ENCODE measurements at regions not wholly inside any gene's neighbourhood (a gene's known extent, or its start where the extent isn't known, plus 50 kb on each side); places are given as distances from the start of the nearest gene placed in this dataset.

DNA sequence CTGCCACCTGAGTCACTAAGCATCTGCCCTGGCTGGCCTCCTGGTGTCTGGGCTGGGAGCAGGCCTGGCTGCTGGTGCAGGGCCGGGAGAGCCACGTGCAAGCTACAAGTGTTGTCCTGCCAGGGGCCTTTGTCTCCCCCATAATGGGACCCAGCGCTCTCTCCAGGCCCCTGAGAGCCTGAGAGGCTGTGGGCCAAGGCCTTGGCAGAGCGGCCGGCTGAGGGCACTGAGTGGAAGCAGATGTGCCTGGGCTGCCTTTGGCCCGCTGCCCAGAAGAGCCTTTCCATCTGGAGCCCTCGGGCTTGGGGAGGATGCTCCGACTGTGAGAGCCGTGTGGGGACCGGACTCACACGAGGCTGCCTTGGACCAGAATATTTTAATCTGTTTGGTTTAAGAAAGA is 185.5 kb downstream of the RGS3 start:
- H3K4me2 ChIP-seq (ENCODE audit: low read depth, low read length), result no peak overlapping the region
- H4K5ac ChIP-seq (ENCODE audit: low read depth, low read length), result no peak overlapping the region
- no peaks in the 10 kb centered on the region for H3K27me3 ChIP-seq (ENCODE audit: control insufficient read depth, insufficient read depth, low read length)
- 0 out of 4 replicates have a peak, but pooled peaks cover 0 to 3% of the 10 kb centered on the region in 2 experiments for H3K79me1 ChIP-seq (ENCODE audit: low read depth in 1 of 2, low read length in 2 of 2)
- H3K9me1 ChIP-seq (ENCODE audit: insufficient read depth, low read length), result peaks cover 26% of the 10 kb centered on the region
- no peak overlapping the region for H3K4me3 ChIP-seq (ENCODE audit: insufficient read depth, low read depth, low read length)
- H2AK5ac ChIP-seq (ENCODE audit: low read depth, low read length), result peak overlapping the region; percentile 91
- H3K9me3 ChIP-seq (ENCODE audit: control insufficient read depth, insufficient read depth, low read length), result no peaks in the 10 kb centered on the region
- dilution Hi-C loops (cut with HindIII; ENCODE audit: low sequenced_read_pairs, unreplicated experiment) (no loop called here), intact Hi-C loops (cut with micrococcal nuclease) (no loop called here), in situ Hi-C loops (cut with MboI; ENCODE audit: low sequenced_read_pairs) (no loop called here)
- peak overlapping the region; percentile 39 to 90; a peak in 1 of 4 replicates for H4K8ac ChIP-seq (ENCODE audit: low read depth in 2 of 2, low read length in 2 of 2)
- H3K36me3 ChIP-seq (ENCODE audit: control insufficient read depth, insufficient read depth, low read length), result no peaks in the 10 kb centered on the region
- no TSS peak for BruUV-seq (replicated peaks)
- no peak overlapping the region for H3K56ac ChIP-seq (ENCODE audit: extremely low read depth, insufficient read depth, low read length)
- ATAC-seq (ENCODE audit: low read depth) (peak; percentile 53; the same call in 1 of the 2 replicates), DNase-seq (peak; percentile 57)
- peak overlapping the region; percentile 92 for H2BK120ac ChIP-seq (ENCODE audit: low read depth, low read length)
- no peak overlapping the region for H3K27ac ChIP-seq (ENCODE audit: insufficient read depth, low read length)
- peak overlapping the region; percentile 67; the same call in 1 of the 3 replicates for H2BK15ac ChIP-seq (ENCODE audit: low read depth, low read length)
- ChIA-PET CTCF (interaction anchor here (0.6 kb wide), 1 partner anchor 212 kb away, joined by 3 read pairs; no protein-coding TSS in a partner anchor), POLR2A (ENCODE audit: unreplicated experiment) (interaction anchor here (1.6 kb wide), 1 partner anchor 55 kb away, joined by 10 read pairs; no protein-coding TSS in a partner anchor)
- TF ChIP-seq POLR2A (IDR thresholded peaks at IDR 0.05; ENCODE audit: low read depth, low read length), result no peak
- no peak for TF ChIP-seq RFX5 (IDR thresholded peaks at IDR 0.05; ENCODE audit: low read depth, low read length)
- TF ChIP-seq, protein P1, sequence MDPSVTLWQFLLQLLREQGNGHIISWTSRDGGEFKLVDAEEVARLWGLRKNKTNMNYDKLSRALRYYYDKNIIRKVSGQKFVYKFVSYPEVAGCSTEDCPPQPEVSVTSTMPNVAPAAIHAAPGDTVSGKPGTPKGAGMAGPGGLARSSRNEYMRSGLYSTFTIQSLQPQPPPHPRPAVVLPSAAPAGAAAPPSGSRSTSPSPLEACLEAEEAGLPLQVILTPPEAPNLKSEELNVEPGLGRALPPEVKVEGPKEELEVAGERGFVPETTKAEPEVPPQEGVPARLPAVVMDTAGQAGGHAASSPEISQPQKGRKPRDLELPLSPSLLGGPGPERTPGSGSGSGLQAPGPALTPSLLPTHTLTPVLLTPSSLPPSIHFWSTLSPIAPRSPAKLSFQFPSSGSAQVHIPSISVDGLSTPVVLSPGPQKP (IDR thresholded peaks at IDR 0.05; ENCODE audit: borderline replicate concordance, low read depth, low read length), result no peak
- TF ChIP-seq CHD1 (IDR thresholded peaks at IDR 0.05; ENCODE audit: low read depth, low read length), result no peak
- no peak for TF ChIP-seq RAD21 (IDR thresholded peaks at IDR 0.05; ENCODE audit: low read length)
- no peak for TF ChIP-seq MXI1 (IDR thresholded peaks at IDR 0.05; ENCODE audit: borderline replicate concordance, low read depth, low read length)
- TF ChIP-seq FOS (IDR thresholded peaks at IDR 0.05; ENCODE audit: low read depth, low read length), result no peak
- no peak for TF ChIP-seq RCOR1 (IDR thresholded peaks at IDR 0.05; ENCODE audit: insufficient replicate concordance, low read length)
- TF ChIP-seq NFE2L2 (IDR thresholded peaks at IDR 0.05; ENCODE audit: low read depth, low read length), result no peak
- no peak for TF ChIP-seq SMC3 (IDR thresholded peaks at IDR 0.05; ENCODE audit: low read depth, low read length)
- TF ChIP-seq, protein P2, sequence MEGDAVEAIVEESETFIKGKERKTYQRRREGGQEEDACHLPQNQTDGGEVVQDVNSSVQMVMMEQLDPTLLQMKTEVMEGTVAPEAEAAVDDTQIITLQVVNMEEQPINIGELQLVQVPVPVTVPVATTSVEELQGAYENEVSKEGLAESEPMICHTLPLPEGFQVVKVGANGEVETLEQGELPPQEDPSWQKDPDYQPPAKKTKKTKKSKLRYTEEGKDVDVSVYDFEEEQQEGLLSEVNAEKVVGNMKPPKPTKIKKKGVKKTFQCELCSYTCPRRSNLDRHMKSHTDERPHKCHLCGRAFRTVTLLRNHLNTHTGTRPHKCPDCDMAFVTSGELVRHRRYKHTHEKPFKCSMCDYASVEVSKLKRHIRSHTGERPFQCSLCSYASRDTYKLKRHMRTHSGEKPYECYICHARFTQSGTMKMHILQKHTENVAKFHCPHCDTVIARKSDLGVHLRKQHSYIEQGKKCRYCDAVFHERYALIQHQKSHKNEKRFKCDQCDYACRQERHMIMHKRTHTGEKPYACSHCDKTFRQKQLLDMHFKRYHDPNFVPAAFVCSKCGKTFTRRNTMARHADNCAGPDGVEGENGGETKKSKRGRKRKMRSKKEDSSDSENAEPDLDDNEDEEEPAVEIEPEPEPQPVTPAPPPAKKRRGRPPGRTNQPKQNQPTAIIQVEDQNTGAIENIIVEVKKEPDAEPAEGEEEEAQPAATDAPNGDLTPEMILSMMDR (conservative IDR thresholded peaks at IDR 0.05; ENCODE audit: low read depth, low read length), result no peak
- no peak for TF ChIP-seq USF2 (IDR thresholded peaks at IDR 0.05; ENCODE audit: low read depth, low read length)
- TF ChIP-seq MAFK (IDR thresholded peaks at IDR 0.05; ENCODE audit: low read depth, low read length), result no peak
- TF ChIP-seq CEBPB (IDR thresholded peaks at IDR 0.05; ENCODE audit: low read depth, low read length), result no peak
- no peak for TF ChIP-seq MAZ (IDR thresholded peaks at IDR 0.05; ENCODE audit: borderline replicate concordance, low read depth, low read length)
- peak overlapping the region; percentile 77 for H2AFZ ChIP-seq (replicated peaks; ENCODE audit: low read length, poor library complexity)
- WGBS, 2 experiments (ENCODE audit: extremely low coverage in 2 of 2, insufficient read length in 1 of 2), result 50% methylated on average over 1 of the region's 11 CpGs; no CpG with 5 or more reads in 1 of the 2 experiments
- peak overlapping the region; percentile 93; the same call in 1 of the 2 replicates for H3K4ac ChIP-seq (ENCODE audit: low read depth, low read length)
- peak overlapping the region; percentile 95; the same call in 1 of the 2 replicates for H4K91ac ChIP-seq (ENCODE audit: insufficient read depth, low read depth, low read length)
- no peak overlapping the region for H3K9ac ChIP-seq (ENCODE audit: low read depth, low read length)
- peak overlapping the region; percentile 54; the same call in 1 of the 2 replicates for H2BK20ac ChIP-seq (ENCODE audit: low read depth, low read length)
- H4K20me1 ChIP-seq (ENCODE audit: insufficient read depth, low read length), result no peaks in the 10 kb centered on the region
- H3K23ac ChIP-seq (ENCODE audit: low read depth, low read length), result no peak overlapping the region
- H3K14ac ChIP-seq (replicated peaks; ENCODE audit: low read depth, low read length), result 0 out of 2 replicates have a peak overlapping the region, but pooled peaks have one; percentile 34
- H3K4me1 ChIP-seq (ENCODE audit: control insufficient read depth, insufficient read depth, low read length), result peaks cover 11% of the 10 kb centered on the region
- peak overlapping the region; percentile 83 for H2AK9ac ChIP-seq (replicated peaks; ENCODE audit: low read depth, low read length, poor library complexity)
- H3K18ac ChIP-seq (ENCODE audit: low read depth, low read length), result no peak overlapping the region
- H2BK5ac ChIP-seq (ENCODE audit: low read depth, low read length, poor library complexity, severe bottlenecking), result no peak overlapping the region

Data from IMR-90 (cell line).